ENCODE measurements at regions not wholly inside any gene's neighbourhood (a gene's known extent, or its start where the extent isn't known, plus 50 kb on each side); places are given as distances from the start of the nearest gene placed in this dataset.
A peak's percentile ranks its signal among the peaks of the same experiment; 100 is the strongest.
"Not testable (repeated sequence)": the region's sequence is repeated elsewhere in the genome, so short reads cannot be mapped to it uniquely, and the experiment has no call there.

DNA sequence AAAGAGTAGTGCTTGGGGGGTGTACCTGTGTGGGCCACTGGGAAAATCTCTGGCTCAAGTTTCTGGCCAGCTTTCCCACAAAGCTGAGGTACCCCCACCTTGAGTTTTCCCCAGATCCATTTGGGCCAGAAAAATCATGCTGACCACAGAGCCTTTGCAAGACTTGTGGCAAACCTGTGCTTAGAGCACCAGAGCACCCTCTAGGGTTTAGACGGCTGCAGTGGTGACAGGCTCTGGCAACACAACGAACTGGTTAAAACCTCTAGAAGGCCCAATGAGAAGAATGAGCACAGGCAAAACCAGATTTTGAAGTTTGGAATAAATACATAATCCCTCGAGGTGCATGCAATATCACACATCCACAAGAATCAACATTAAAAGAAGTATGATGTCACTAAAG, 290.7 kb upstream of the FOLH1 start:
- no peak for DNase-seq

DNA sequence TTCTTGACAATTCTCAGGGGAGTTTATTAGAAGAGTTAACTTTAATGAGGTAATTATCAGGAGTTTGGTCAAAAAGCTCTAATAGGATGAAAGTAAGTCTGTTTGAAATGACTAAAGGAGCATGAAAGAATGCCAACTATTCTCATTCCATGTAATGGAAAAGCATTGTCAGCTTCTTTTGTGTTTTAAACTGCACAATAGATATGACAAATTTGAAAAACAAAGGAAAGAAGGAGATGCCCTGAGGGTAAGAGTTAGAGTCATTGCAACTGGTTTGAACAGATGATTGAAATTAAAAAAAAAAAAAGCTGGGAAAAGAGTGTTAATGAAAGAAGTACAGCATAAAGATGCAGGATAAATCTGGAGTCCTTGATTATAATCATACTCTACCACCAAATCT, 296.8 kb upstream of the FOLH1 start:
- no peak for DNase-seq

GRCh38 chr11:49526240-49526829, 317.9 kb upstream of the FOLH1 start:
- peak; percentile 28 to 53 for DNase-seq

GRCh38 chr11:49533204-49533603, 324.8 kb upstream of the FOLH1 start:
- no peak for DNase-seq

GRCh38 chr11:49538927-49539326, 330.5 kb upstream of the FOLH1 start:
- not testable (repeated sequence) for DNase-seq

DNA sequence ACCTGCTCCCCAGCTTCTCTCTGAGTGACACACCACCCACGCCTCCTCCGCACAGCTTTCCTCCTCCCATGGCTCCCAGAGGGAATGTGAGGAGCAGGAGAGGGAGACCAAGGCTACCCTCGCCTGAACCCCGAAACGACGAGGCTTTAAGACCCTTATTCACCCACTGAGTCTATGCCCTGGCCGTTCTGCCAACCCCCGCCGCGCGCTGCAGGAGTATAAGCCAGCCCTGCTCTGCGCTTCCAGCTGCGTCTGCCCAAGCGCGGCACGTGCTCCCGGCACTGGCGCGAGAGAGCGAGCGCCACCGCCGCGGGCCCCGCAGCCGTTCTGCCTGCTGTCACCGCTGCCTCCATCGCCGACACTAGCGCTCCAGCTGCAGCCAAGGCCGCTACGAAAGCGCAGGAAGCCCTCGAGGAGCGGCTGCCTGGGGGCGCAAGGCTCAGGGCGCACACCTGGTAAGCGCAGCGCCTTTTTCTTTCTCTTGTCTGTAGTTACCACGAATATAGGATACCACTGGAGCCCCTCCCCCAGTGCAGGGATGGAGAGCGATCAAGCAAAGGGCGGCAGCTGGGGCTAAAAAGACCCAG, 350.0 kb upstream of the FOLH1 start:
- peak in 1 of 2 experiments; percentile 12 for DNase-seq

DNA sequence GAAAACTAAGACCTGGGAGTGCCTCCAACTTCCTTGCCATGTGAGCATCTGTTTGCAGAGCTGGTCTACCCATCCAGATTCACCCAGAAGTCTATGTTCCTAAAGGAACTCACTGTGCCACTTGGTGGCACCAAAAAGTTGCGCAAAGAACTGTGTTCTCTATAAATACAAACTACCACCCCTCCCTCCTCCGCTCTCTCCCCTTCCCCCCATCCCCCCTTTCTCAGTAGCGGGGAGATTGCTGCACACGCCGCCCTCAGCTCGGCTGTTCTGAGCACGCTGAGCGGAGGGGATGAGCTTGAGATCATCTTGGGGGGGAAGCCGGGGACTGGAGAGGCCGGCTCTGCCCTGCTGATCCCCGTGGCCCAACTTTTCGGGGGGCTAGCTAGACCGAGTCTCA, 352.2 kb upstream of the FOLH1 start:
- peak; percentile 18 to 48 for DNase-seq

DNA sequence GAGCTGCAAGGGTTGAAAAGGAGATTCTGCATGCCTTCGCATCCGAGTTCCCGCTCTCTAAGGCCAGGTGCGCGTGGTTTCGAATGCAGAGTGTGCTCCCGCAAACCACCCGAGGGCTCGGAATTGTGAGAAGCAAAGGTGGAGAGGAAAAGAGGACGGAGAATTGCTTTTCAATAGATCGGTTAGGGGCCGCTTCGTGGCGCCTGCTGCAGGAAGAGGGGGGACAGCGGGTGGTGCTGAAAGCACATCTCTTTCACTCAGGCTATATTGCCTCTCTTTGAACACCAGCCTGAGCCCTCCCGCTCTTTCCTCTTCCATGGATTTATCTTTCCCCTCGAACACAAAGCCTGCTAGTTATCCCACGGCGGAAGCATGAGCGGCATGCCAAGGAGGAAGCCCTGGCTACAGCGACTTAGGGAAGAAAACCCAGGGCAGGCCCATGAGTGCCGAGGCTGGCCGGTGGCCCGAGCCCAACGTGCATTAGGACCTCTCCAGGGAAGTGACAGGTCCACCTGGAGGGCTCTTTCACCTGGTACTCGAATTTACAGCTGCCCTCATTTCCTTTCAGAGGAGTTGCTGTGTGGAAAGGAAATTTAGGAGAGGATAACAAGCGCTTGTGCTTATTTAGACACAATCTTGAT, 353.0 kb upstream of the FOLH1 start:
- peak; percentile 0 to 13 for DNase-seq

GRCh38 chr11:49562262-49562661, 353.9 kb upstream of the FOLH1 start:
- not testable (repeated sequence) for DNase-seq

DNA sequence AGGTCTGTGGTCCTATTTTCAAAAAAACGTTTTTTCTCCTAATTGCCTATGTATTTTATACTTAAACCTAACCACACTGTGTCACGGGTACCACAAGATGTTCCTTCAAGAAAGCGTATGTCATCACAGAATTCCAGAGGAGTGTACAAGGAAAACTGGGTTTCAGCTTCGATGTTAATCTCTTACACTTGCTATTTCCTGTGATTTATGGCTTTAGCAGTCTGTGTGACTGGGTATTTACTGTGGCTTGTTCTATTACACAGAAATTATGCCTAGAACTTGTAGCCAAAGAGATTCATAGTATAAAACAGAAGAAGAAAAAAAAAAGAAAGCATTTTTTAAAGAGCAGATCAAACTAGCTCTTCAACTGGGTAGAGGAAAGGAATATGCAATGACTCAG, 371.1 kb upstream of the FOLH1 start:
- DNase-seq = not testable (repeated sequence)

DNA sequence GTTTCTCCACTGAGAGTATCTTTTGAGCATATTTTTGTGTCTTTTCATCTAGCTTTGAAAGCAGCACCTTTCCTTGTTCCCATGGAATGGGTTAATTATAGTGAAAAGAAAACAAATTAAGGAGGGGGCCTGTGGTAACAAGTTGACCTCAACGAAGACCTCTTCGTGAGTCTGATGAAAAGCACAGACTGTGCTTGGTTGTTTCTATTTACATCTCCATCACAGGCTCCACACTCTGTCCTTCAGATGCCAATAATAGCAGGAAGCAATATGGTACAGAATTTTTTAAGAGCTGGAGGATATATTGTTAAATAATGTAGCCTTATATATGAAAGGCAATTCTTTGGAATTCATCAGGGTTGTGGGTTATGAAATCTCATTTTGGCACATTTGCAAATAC, 366.7 kb upstream of the OR4C13 start:
- not testable (repeated sequence) for DNase-seq

- not testable (repeated sequence) for DNase-seq
These were observed 343.3 kb upstream of the OR4C13 start for GRCh38 chr11:49608892-49609291.

- peak; percentile 78 to 79 for DNase-seq
These were observed 328.3 kb upstream of the OR4C13 start for GRCh38 chr11:49623872-49624271.

DNA sequence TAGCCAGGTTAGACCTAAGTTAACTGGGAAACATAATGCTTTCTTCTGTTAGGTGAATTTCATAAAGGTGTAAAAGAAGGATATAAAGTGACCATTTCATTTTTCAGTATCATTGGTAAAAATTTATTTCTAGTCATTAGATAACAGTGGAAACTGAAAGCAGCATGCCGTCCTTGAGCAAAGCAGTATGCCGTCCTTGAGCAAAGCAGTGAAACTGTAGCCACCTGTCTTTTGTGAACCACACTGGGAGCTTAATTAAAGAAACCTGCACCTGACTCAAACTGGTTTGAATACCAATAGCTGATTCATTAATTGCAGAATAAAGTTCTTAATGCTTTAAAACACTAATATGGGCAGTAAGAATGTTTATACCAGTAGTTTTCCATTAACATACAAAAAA, 281.5 kb upstream of the OR4C13 start:
- DNase-seq = not testable (repeated sequence)

GRCh38 chr11:49702121-49702520, 250.1 kb upstream of the OR4C13 start:
- DNase-seq = not testable (repeated sequence)

- DNase-seq = not testable (repeated sequence)
These were observed 201.7 kb upstream of the OR4C13 start for GRCh38 chr11:49750447-49750846.

DNA sequence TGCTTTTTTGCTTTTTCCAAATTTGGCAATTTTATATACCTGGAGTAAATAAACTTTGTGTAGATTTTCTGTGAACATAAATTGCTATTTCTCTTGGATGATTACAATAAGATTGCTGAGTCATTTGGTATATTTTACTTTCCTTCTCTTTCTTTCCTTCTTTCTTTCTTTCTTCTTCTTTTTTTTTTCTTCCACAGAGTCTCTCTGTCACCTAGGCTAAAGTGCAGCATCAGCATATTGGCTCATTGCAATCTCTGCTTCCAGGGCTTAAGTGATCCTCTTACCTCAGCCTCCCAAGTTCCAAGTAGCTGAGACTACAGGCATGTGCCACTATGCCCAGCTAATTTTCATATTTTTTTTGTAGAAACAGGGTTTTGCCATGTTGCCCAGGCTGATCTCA, 201.2 kb upstream of the OR4C13 start:
- not testable (repeated sequence) for DNase-seq

DNA sequence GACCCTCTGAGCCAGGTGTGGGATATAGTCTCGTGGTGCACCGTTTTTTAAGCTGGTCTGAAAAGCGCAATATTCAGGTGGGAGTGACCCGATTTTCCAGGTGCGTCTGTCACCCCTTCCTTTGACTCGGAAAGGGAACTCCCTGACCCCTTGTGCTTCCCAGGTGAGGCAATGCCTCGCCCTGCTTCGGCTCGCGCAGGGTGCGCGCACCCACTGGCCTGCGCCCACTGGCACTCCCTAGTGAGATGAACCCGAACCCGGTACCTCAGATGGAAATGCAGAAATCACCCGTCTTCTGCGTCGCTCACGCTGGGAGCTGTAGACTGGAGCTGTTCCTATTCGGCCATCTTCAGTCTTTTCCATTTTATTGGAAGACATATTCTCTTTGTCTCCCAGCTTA, 171.4 kb upstream of the OR4C13 start:
- DNase-seq = peak; percentile 10 to 42

- not testable (repeated sequence) for DNase-seq
These were observed 170.2 kb upstream of the OR4C13 start for GRCh38 chr11:49782000-49782399.

GRCh38 chr11:49783841-49784240, 168.3 kb upstream of the OR4C13 start:
- DNase-seq = not testable (repeated sequence)

DNA sequence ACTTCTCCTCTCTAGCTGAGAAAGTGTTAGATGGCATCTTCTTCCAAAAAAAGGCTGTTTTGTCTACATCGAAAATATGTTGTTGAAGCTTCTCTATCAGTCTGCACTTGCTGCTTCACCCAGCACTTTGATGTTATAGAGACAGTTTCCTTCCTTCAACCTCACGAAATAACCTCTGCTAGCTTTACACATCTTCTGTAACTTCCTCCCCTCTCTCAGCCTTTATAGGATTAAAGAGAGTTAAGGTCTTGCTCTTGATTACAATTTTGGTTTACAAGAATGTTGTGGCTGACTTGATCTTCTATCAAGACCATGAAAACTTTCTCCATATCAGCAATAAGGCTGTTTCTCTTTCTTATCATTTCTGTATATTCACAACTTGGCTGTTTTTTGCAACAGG, 162.4 kb upstream of the OR4C13 start:
- not testable (repeated sequence) for DNase-seq

DNA sequence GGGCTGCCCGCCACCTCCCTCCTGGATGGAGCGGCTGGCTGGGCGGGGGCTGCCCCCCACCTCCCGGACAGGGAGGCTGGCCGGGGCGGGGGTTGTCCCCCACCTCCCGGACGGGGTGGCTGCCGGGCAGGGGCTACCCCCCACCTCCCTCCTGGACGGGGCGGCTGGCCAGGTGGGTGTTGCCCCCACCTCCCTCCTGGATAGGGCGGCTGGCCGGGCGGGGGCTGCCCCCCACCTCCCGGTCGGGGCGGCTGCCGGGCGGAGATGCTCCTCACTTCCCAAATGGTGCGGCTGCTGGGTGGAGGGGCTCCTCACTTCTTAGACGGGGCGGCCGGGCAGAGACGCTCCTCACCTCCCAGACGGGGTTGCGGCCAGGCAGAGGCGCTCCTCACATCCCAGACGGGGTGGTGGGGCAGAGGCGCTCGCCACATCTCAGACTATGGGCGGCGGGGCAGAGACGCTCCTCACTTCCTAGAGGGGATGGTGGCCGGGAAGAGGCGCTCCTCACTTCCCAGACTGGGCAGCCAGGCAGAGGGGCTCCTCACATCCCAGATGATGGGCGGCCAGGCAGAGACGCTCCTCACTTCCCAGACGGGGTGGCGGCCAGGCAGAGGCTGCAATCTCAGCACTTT, 153.9 kb upstream of the OR4C13 start:
- DNase-seq = not testable (repeated sequence)

DNA sequence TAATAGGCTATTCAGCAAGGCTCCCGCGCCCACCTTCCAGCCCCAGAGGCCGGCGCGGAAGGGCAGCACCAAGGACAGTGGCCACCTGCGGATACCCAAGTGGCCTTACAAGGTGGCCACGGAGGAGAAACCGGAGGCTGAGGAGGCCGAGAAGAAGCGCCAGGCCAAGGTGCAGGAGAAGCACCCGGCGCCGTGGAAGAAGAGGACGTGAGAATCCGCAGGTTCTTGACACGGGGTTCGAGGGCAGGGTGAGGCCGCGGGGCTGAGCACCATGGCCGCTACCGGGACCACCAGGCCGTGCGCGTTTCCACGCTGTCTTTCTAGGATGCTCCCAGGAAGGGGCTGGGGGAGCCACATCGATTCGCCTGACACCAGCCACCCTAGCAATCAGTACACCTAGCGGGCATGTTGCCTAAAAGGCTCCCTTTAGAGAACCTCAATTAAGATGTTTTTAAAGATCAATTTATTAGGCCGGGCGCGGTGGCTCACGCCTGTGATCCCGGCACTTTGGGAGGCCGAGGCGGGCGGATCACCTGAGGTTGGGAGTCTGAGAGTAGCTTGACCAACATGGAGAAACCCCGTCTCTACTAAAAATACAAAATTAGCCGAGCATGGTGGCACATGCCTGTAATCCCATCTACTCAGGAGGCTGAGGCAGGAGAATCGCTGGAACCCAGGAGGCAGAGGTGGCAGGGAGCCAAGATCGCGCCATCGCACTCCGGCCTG, 134.3 kb upstream of the OR4C13 start:
- DNase-seq = not testable (repeated sequence)

Measured in NCI-H526 (cell line).